ENCODE measurements at regions not wholly inside any gene's neighbourhood (a gene's known extent, or its start where the extent isn't known, plus 50 kb on each side); places are given as distances from the start of the nearest gene placed in this dataset.
A peak's percentile ranks its signal among the peaks of the same experiment; 100 is the strongest.

DNA sequence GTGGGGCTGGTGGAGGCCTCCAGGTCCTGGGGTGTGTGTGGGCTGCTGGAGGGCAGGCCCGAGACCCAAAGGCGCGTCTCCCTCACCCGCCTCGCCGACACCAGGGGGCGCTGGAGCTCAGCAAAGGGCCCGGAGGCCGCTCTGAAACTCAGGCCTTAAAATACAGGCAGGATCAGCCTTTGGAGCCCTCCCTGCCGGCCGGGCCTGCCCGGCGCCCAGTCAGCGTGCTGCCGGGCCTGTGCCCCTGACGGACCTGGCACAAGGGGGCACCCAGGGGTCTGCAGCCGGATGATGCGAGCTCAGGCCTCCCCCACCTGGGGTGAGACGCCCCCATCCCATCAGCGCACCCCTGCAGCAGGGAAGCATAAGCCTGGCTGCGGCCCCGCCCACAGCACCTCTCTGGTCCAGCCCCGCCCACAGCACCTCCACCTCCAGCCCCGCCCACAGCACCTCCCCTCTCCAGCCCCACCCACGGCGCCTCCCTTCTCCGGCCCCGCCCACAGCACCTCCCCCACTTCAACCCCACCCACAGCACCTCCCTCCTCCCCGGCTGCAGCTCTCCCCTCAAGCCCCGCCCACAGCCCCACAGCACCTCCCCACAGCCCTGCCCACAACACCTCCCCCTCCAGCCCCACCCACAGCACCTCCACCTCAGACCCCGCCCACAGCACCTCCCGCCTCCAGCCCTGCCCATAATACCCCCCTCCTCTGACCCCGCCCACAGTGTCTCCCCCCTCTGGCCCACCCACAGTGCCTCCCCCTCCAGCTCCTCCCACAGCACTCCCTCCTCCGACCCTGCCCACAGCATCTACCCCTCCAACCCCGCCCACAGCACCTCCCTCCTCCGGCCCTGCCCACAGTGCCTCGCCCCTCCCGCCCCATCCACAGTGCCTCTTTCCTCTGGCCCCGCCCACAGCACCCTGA, 92.8 kb upstream of the OTOS start:
- no peak overlapping the region for H3K9ac ChIP-seq (ENCODE audit: low read length)
- H3K4me2 ChIP-seq (ENCODE audit: low read depth, low read length), result peak overlapping the region; percentile 76
- peak overlapping the region; percentile 45; the same call in 1 of the 2 replicates for H3K4me3 ChIP-seq (ENCODE audit: low read length)
- peak overlapping the region; percentile 65 for H2AFZ ChIP-seq (ENCODE audit: low read length)
- H3K9me3 ChIP-seq (replicated peaks; ENCODE audit: insufficient read depth, low read length), result no peaks in the 10 kb centered on the region
- H3F3A ChIP-seq (ENCODE audit: insufficient read depth, low read length), result no peaks in the 10 kb centered on the region
- no peaks in the 10 kb centered on the region for H3K9me2 ChIP-seq (replicated peaks; ENCODE audit: insufficient read depth, low read length)
- H4K20me1 ChIP-seq (ENCODE audit: insufficient read depth, low read length), result no peaks in the 10 kb centered on the region
- peaks cover 4% of the 10 kb centered on the region; the same call in 1 of the 2 replicates for H3K4me1 ChIP-seq (ENCODE audit: low read length)
- H3K27me3 ChIP-seq (replicated peaks; ENCODE audit: insufficient read depth, low read length), result peaks cover 23% of the 10 kb centered on the region
- peak; percentile 70 for DNase-seq
- no peaks in the 10 kb centered on the region for H3K36me3 ChIP-seq (replicated peaks; ENCODE audit: insufficient read depth, low read length)
- no peaks in the 10 kb centered on the region for H3K79me2 ChIP-seq (ENCODE audit: low read length)
- TF ChIP-seq, protein P1, sequence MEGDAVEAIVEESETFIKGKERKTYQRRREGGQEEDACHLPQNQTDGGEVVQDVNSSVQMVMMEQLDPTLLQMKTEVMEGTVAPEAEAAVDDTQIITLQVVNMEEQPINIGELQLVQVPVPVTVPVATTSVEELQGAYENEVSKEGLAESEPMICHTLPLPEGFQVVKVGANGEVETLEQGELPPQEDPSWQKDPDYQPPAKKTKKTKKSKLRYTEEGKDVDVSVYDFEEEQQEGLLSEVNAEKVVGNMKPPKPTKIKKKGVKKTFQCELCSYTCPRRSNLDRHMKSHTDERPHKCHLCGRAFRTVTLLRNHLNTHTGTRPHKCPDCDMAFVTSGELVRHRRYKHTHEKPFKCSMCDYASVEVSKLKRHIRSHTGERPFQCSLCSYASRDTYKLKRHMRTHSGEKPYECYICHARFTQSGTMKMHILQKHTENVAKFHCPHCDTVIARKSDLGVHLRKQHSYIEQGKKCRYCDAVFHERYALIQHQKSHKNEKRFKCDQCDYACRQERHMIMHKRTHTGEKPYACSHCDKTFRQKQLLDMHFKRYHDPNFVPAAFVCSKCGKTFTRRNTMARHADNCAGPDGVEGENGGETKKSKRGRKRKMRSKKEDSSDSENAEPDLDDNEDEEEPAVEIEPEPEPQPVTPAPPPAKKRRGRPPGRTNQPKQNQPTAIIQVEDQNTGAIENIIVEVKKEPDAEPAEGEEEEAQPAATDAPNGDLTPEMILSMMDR (IDR thresholded peaks at IDR 0.05; ENCODE audit: low read length), result peak; percentile 66
- no peak for TF ChIP-seq EZH2phosphoT487 (IDR thresholded peaks at IDR 0.05; ENCODE audit: low read length)
- no peak overlapping the region for H3K27ac ChIP-seq (ENCODE audit: low read length)

DNA sequence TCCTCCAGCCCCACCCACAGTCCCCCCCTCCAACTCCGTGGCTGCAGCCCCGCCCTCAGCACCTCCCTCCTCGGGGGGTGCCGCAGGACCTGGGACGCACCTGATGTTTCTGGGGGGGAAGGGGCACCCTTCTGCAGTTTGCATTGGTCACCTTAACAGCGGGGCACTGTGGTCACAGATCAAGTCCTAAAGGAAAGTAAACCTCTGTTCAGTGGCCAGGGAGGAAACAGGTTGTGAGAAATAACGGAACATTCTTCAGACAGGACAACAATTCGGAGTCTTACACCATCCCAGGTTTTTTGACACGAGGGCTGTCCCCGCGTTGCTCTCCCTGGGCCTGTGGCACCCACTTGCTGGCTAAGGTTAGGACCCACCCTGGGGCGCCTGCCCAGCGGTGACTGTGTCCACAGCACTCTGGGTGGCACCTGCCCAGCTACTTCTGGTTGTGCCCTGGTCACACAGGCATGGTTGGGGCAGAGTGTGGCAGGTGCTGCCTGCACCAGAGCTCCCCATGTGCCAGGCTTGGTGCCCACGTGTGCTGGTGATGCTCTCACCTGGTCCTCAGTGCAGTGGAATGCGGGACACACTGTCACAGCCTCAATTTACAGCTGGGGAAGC, 93.5 kb upstream of the OTOS start:
- no peak for DNase-seq
- H2AFZ ChIP-seq (ENCODE audit: low read length), result no peak overlapping the region
- H3K36me3 ChIP-seq (replicated peaks; ENCODE audit: insufficient read depth, low read length), result no peaks in the 10 kb centered on the region
- peaks cover 22% of the 10 kb centered on the region for H3K27me3 ChIP-seq (replicated peaks; ENCODE audit: insufficient read depth, low read length)
- no peak overlapping the region for H3K27ac ChIP-seq (ENCODE audit: low read length)
- no peak for TF ChIP-seq EZH2phosphoT487 (IDR thresholded peaks at IDR 0.05; ENCODE audit: low read length)
- TF ChIP-seq, protein P1 (IDR thresholded peaks at IDR 0.05; ENCODE audit: low read length), result no peak
- TF ChIP-seq EZH2 (optimal IDR thresholded peaks at IDR 0.05; ENCODE audit: low read depth, low read length), result no peak
- no peak overlapping the region for H3K9ac ChIP-seq (ENCODE audit: low read length)
- no peaks in the 10 kb centered on the region for H3K9me3 ChIP-seq (replicated peaks; ENCODE audit: insufficient read depth, low read length)
- H3K9me2 ChIP-seq (replicated peaks; ENCODE audit: insufficient read depth, low read length), result no peaks in the 10 kb centered on the region
- no peak overlapping the region; the same call in 1 of the 2 replicates for H3K4me2 ChIP-seq (ENCODE audit: low read depth, low read length)
- H3K4me3 ChIP-seq (ENCODE audit: low read length), result no peak overlapping the region
- H3F3A ChIP-seq (ENCODE audit: insufficient read depth, low read length), result no peaks in the 10 kb centered on the region
- H4K20me1 ChIP-seq (ENCODE audit: insufficient read depth, low read length), result no peaks in the 10 kb centered on the region
- peaks cover 4% of the 10 kb centered on the region; the same call in 1 of the 2 replicates for H3K4me1 ChIP-seq (ENCODE audit: low read length)
- H3K79me2 ChIP-seq (ENCODE audit: low read length), result no peaks in the 10 kb centered on the region

DNA sequence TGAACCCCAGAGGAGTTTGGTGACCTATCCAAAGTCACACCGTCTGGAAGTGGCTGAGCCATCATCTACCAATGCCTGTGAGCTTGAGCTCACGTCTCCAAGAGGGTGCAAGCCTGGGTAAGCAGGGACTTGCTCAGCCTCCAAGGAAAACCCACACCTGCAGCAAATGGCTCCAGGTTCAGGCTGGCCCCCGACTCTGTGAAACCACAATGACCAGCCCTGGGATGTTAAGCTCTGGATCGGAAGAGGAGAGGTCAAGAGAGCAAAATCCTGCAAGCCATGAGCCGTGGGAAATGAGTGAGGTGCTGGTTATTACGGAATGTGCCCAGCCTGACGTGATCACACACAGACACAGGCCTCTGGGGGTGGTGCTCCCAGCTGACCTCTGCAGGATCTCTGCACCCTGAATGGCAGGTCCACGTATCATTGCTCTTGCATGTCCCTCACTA, 94.1 kb upstream of the OTOS start:
- Histone ChIP-seq H3K9me3 (replicated peaks; ENCODE audit: insufficient read depth, low read length) (no peaks in the 10 kb centered on the region), H3F3A (ENCODE audit: insufficient read depth, low read length) (no peaks in the 10 kb centered on the region), H3K9me2 (replicated peaks; ENCODE audit: insufficient read depth, low read length) (no peaks in the 10 kb centered on the region), H3K4me3 (ENCODE audit: low read length) (no peak overlapping the region), H3K4me1 (ENCODE audit: low read length) (peaks cover 4% of the 10 kb centered on the region; the same call in 1 of the 2 replicates), H3K27ac (ENCODE audit: low read length) (no peak overlapping the region), H3K27me3 (replicated peaks; ENCODE audit: insufficient read depth, low read length) (peaks cover 19% of the 10 kb centered on the region), H3K4me2 (ENCODE audit: low read depth, low read length) (no peak overlapping the region), H4K20me1 (ENCODE audit: insufficient read depth, low read length) (no peaks in the 10 kb centered on the region), H2AFZ (ENCODE audit: low read length) (no peak overlapping the region), H3K36me3 (replicated peaks; ENCODE audit: insufficient read depth, low read length) (no peaks in the 10 kb centered on the region), H3K9ac (ENCODE audit: low read length) (no peak overlapping the region), H3K79me2 (ENCODE audit: low read length) (no peaks in the 10 kb centered on the region)
- TF ChIP-seq EZH2 (optimal IDR thresholded peaks at IDR 0.05; ENCODE audit: low read depth, low read length) (no peak), EZH2phosphoT487 (IDR thresholded peaks at IDR 0.05; ENCODE audit: low read length) (no peak)
- TF ChIP-seq, protein P1 (IDR thresholded peaks at IDR 0.05; ENCODE audit: low read length), result no peak
- no peak for DNase-seq
